Hippocampal formation (tissue), 2 donors: ENCODE measurements at regions not wholly inside any gene's neighbourhood (a gene's known extent, or its start where the extent isn't known, plus 50 kb on each side); places are given as distances from the start of the nearest gene placed in this dataset.

Experiments used
- DNase-seq, 2 donors: peaks; one replicate each; lab custom pipeline; 2025; lab: John Stamatoyannopoulos, UW

GRCh38 chr22:47270463-47271135 lies 508.1 kb downstream of the TBC1D22A start:
- DNase-seq: no peak

GRCh38 chr22:47269516-47270088 lies 507.2 kb downstream of the TBC1D22A start:
- no peak for DNase-seq

- DNase-seq: no peak
Observed at GRCh38 chr22:47267513-47268282, 505.2 kb downstream of the TBC1D22A start.

- no peak for DNase-seq
Observed at GRCh38 chr22:47266329-47266728, 503.9 kb downstream of the TBC1D22A start.

GRCh38 chr22:47260551-47260950 lies 498.1 kb downstream of the TBC1D22A start:
- DNase-seq: no peak

- DNase-seq: no peak
Observed at GRCh38 chr22:47259990-47260389, 497.5 kb downstream of the TBC1D22A start.

GRCh38 chr22:47259049-47259448 lies 496.6 kb downstream of the TBC1D22A start:
- DNase-seq: no peak

GRCh38 chr22:47257976-47258375 lies 495.5 kb downstream of the TBC1D22A start:
- DNase-seq: no peak

GRCh38 chr22:47257566-47257965 lies 495.1 kb downstream of the TBC1D22A start:
- DNase-seq: no peak

GRCh38 chr22:47251911-47252310 lies 489.5 kb downstream of the TBC1D22A start:
- DNase-seq: no peak

GRCh38 chr22:47250995-47251765 lies 488.7 kb downstream of the TBC1D22A start:
- DNase-seq: no peak

- no peak for DNase-seq
Observed at GRCh38 chr22:47249370-47249928, 487.0 kb downstream of the TBC1D22A start.

- no peak for DNase-seq
Observed at GRCh38 chr22:47248925-47249324, 486.5 kb downstream of the TBC1D22A start.

- no peak for DNase-seq
Observed at GRCh38 chr22:47247579-47248240, 485.3 kb downstream of the TBC1D22A start.

GRCh38 chr22:47245786-47246185 lies 483.3 kb downstream of the TBC1D22A start:
- no peak for DNase-seq

GRCh38 chr22:47245286-47245685 lies 482.8 kb downstream of the TBC1D22A start:
- no peak for DNase-seq

- DNase-seq: no peak
Observed at GRCh38 chr22:47240116-47240515, 477.7 kb downstream of the TBC1D22A start.

GRCh38 chr22:47239474-47239860 lies 477.0 kb downstream of the TBC1D22A start:
- no peak for DNase-seq

- no peak for DNase-seq
Observed at GRCh38 chr22:47238690-47239473, 476.4 kb downstream of the TBC1D22A start.

- DNase-seq: no peak
Observed at GRCh38 chr22:47237890-47238480, 475.5 kb downstream of the TBC1D22A start.
